Fibroblast of lung (primary cell): ENCODE measurements at regions not wholly inside any gene's neighbourhood (a gene's known extent, or its start where the extent isn't known, plus 50 kb on each side); places are given as distances from the start of the nearest gene placed in this dataset.

Experiments
- DNase-seq, 2 donors: peaks; one replicate each; pipeline versions ENCODE4 v3.0.0 to v3.0.0-alpha.2; 2010; ENCODE audit warnings: low read depth in 2 of 2
- H2AFZ ChIP-seq: 2 replicates; pipeline ENCODE4 v1.5.1; 2012; ENCODE audit warnings: low read length, control low read depth, inconsistent platforms
- H3K27ac ChIP-seq: 2 replicates; pipeline ENCODE4 v1.5.1; 2011; ENCODE audit warnings: low read length, control low read depth; ENCODE audit not compliant: insufficient read depth
- H3K27me3 ChIP-seq: 2 replicates; pipeline ENCODE4 v1.5.1; 2011; ENCODE audit warnings: mild to moderate bottlenecking, low read length; ENCODE audit not compliant: control insufficient read depth, insufficient read depth
- H3K36me3 ChIP-seq: 2 replicates; pipeline ENCODE4 v1.5.1; 2011; ENCODE audit warnings: low read length; ENCODE audit not compliant: control insufficient read depth, insufficient read depth
- H3K4me1 ChIP-seq: 2 replicates; pipeline ENCODE4 v1.5.1; 2011; ENCODE audit warnings: low read length; ENCODE audit not compliant: control insufficient read depth, insufficient read depth; ENCODE audit errors: extremely low read depth
- H3K4me2 ChIP-seq: 2 replicates; pipeline ENCODE4 v1.5.1; 2011; ENCODE audit warnings: low read length, control low read depth; ENCODE audit not compliant: insufficient read depth; ENCODE audit errors: extremely low read depth
- H3K4me3 ChIP-seq, 4 experiments: fragments of 200-600 bp in 1 of 4; sonication (generic) in 1 of 4; replicated peaks in 1 of 4; 2 replicates each; pipeline ENCODE4 v1.5.1; 2011 to 2016; ENCODE audit warnings: low read length in 4 of 4, low read depth in 3 of 4, mild to moderate bottlenecking in 3 of 4, control low read depth in 2 of 4, inconsistent platforms in 1 of 4, mixed read lengths in 1 of 4; ENCODE audit not compliant: insufficient read depth in 1 of 4; ENCODE audit errors: control extremely low read depth in 1 of 4
- H3K79me2 ChIP-seq: 2 replicates; pipeline ENCODE4 v1.5.1; 2012; ENCODE audit warnings: mild to moderate bottlenecking, low read length, inconsistent platforms; ENCODE audit not compliant: control insufficient read depth, insufficient read depth
- H3K9ac ChIP-seq: 2 replicates; pipeline ENCODE4 v1.5.1; 2011; ENCODE audit warnings: mild to moderate bottlenecking, low read length, control low read depth; ENCODE audit not compliant: insufficient read depth
- H3K9me3 ChIP-seq: 2 replicates; pipeline ENCODE4 v1.5.1; 2012; ENCODE audit warnings: low read depth, low read length; ENCODE audit not compliant: control insufficient read depth, insufficient read depth
- H4K20me1 ChIP-seq: 2 replicates; pipeline ENCODE4 v1.5.1; 2011; ENCODE audit warnings: low read length; ENCODE audit not compliant: control insufficient read depth, insufficient read depth; ENCODE audit errors: extremely low read depth
- EZH2 ChIP-seq: IDR thresholded peaks from 2 replicates; pipeline ENCODE4 v1.5.1; 2012; ENCODE audit warnings: low read length, control low read depth, mild to moderate bottlenecking; ENCODE audit errors: missing control alignments
- TF ChIP-seq, protein P1 (sequence below), 2 donors: IDR thresholded peaks in 1 of 2; conservative IDR thresholded peaks in 1 of 2; 1 replicate in 1 of 2; 2 replicates in 1 of 2; pipeline ENCODE4 v1.5.1; 2011 to 2012; ENCODE audit warnings: low read length in 2 of 2, control low read depth in 1 of 2, inconsistent platforms in 1 of 2, low read depth in 1 of 2, mild to moderate bottlenecking in 1 of 2

DNA sequence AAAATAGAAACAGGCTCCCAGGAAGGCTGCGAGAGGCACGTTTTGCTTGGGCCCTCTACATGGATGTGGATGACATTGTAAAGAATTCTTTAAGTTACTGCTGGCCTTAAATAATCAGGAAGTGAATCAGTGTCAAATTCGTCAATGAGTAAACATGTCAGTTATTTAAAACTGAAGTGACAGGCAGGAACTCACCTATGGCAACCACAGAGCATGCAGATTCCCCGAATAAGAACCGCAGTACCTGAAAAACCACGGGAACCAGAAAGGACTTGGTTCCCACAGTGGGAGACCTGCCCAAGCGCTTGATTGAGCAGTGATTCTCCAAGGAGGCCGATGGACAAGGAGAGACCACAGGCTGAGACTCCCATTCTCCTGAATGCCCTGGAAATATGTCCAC lies 351.2 kb upstream of the AKR1E2 start:
- DNase-seq: peak in 1 of 2 donors; percentile 7
- no peak for TF ChIP-seq EZH2
- TF ChIP-seq, protein P1, sequence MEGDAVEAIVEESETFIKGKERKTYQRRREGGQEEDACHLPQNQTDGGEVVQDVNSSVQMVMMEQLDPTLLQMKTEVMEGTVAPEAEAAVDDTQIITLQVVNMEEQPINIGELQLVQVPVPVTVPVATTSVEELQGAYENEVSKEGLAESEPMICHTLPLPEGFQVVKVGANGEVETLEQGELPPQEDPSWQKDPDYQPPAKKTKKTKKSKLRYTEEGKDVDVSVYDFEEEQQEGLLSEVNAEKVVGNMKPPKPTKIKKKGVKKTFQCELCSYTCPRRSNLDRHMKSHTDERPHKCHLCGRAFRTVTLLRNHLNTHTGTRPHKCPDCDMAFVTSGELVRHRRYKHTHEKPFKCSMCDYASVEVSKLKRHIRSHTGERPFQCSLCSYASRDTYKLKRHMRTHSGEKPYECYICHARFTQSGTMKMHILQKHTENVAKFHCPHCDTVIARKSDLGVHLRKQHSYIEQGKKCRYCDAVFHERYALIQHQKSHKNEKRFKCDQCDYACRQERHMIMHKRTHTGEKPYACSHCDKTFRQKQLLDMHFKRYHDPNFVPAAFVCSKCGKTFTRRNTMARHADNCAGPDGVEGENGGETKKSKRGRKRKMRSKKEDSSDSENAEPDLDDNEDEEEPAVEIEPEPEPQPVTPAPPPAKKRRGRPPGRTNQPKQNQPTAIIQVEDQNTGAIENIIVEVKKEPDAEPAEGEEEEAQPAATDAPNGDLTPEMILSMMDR (conservative IDR thresholded peaks at IDR 0.05 in 1 of 2, IDR thresholded peaks at IDR 0.05 in 1 of 2; ENCODE audit: low read depth in 1 of 2, low read length in 2 of 2): no peak
- Histone ChIP-seq H3K9me3 (no peaks in the 10 kb centered on the region), H3K4me1 (peaks cover 1% of the 10 kb centered on the region), H3K79me2 (no peaks in the 10 kb centered on the region), H4K20me1 (no peaks in the 10 kb centered on the region), H3K9ac (no peak overlapping the region), H2AFZ (no peak overlapping the region), H3K36me3 (no peaks in the 10 kb centered on the region), H3K4me3 (no peak overlapping the region), H3K4me2 (no peak overlapping the region), H3K27me3 (no peaks in the 10 kb centered on the region), H3K27ac (no peak overlapping the region)

DNA sequence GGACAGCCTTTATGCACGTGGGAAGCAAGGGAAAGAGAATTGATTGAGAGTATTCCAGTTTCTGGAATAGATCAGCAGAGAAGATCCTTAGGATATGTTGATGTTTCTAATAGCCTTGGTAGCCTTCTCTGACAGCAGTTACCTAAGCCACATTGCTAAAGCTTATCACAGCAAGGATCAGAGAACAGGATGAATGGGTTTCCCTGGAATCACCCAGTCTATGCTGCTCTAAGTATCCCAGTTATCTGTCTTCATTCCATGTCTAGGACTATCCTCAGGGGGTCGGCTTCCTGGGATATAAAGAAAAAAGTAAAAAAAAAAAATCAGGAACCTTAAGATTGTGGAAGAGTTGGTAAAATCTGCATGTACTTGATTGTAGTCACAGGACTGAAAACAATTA lies 352.0 kb upstream of the AKR1E2 start:
- H3K4me1 ChIP-seq: peaks cover 2% of the 10 kb centered on the region
- H3K4me2 ChIP-seq: no peak overlapping the region
- no peaks in the 10 kb centered on the region for H3K9me3 ChIP-seq
- DNase-seq: no peak
- H3K9ac ChIP-seq: no peak overlapping the region
- H3K27me3 ChIP-seq: no peaks in the 10 kb centered on the region
- no peak overlapping the region for H2AFZ ChIP-seq
- no peaks in the 10 kb centered on the region for H3K36me3 ChIP-seq
- no peak overlapping the region for H3K27ac ChIP-seq
- H3K79me2 ChIP-seq: no peaks in the 10 kb centered on the region
- no peaks in the 10 kb centered on the region for H4K20me1 ChIP-seq
- TF ChIP-seq, protein P1 (conservative IDR thresholded peaks at IDR 0.05 in 1 of 2, IDR thresholded peaks at IDR 0.05 in 1 of 2; ENCODE audit: low read depth in 1 of 2, low read length in 2 of 2): no peak
- no peak for TF ChIP-seq EZH2
- no peak overlapping the region for H3K4me3 ChIP-seq

DNA sequence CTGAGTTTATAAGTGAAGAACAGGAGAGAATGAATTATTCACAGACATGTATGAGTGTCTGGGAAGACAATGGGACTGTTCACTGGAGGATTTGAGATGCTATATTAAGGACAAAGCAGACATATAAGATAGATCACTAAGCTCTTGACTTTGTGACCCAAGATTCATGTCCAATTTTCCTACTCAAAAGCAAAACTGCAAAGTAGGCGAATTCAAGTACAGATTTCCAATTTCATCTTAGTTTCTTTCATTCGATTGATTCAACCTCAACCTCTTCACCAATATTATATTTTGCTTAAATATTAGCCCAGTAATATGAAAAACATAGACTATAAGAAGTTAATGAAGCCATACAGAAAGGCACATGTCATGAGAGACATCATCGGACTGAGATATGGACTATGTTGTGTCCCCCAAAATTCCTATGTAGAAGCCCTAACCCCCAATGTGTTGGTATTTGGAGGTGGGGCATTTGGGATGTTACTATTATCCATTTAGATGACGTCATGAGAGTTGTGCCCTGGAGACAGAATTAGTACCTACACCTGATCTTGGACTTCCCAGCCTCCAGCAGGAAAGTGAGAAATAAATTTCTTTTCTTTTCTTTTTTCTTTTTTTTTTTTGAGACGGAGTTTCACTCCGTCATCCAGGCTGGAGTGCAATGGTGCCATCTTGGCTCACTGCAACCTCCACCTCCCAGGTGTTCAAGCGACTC lies 353.7 kb upstream of the AKR1E2 start:
- H3K4me1 ChIP-seq: peaks cover 2% of the 10 kb centered on the region

More for the DNA sequence above, 353.7 kb upstream of the AKR1E2 start:
- no peak overlapping the region for H3K9ac ChIP-seq
- no peaks in the 10 kb centered on the region for H3K9me3 ChIP-seq
- no peak overlapping the region for H2AFZ ChIP-seq
- H3K4me2 ChIP-seq: no peak overlapping the region
- no peaks in the 10 kb centered on the region for H3K36me3 ChIP-seq
- H3K27ac ChIP-seq: no peak overlapping the region
- H3K27me3 ChIP-seq: no peaks in the 10 kb centered on the region
- H3K4me3 ChIP-seq: no peak overlapping the region
- TF ChIP-seq, protein P1 (conservative IDR thresholded peaks at IDR 0.05 in 1 of 2, IDR thresholded peaks at IDR 0.05 in 1 of 2; ENCODE audit: low read depth in 1 of 2, low read length in 2 of 2): no peak
- no peak for TF ChIP-seq EZH2
- no peaks in the 10 kb centered on the region for H3K79me2 ChIP-seq
- no peak for DNase-seq
- H4K20me1 ChIP-seq: no peaks in the 10 kb centered on the region
